GM18907 (cell line): ENCODE measurements at regions not wholly inside any gene's neighbourhood (a gene's known extent, or its start where the extent isn't known, plus 50 kb on each side); places are given as distances from the start of the nearest gene placed in this dataset.
"Not testable (repeated sequence)": the region's sequence is repeated elsewhere in the genome, so short reads cannot be mapped to it uniquely, and the experiment has no call there.

Experiments
- ATAC-seq: cut with Tn5 transposase; IDR thresholded peaks from one replicate; pipeline ENCODE4 v1.9.1; 2021; ENCODE audit warnings: mild to moderate bottlenecking, moderate library complexity; ENCODE audit not compliant: unreplicated experiment

GRCh38 chr22:22818861-22819855, 68.5 kb upstream of the IGLL5 start:
- ATAC-seq = no peak

DNA sequence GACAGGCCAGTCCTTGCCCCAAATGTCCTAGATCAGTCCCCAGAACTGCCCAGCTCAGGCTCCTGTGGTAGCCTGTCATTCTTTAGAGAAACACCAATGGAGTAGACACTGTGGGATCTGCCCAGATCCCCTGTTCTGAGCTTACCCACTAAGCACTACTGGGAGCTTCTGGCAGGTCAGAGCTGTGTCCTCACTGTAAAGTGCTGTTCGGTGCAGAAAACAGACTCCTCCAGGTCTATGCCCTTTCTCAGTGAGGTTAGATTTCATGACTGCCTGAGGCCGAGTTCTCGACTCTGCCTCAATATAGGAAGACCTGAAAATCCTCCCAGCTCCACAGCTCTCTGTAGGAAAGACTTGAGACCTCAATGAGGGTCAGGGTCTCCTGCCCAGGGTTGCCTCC, 67.5 kb upstream of the IGLL5 start:
- no peak for ATAC-seq

GRCh38 chr22:22820626-22821025, 67.0 kb upstream of the IGLL5 start:
- no peak for ATAC-seq

- no peak for ATAC-seq
Observed at GRCh38 chr22:22821340-22821739, 66.3 kb upstream of the IGLL5 start.

DNA sequence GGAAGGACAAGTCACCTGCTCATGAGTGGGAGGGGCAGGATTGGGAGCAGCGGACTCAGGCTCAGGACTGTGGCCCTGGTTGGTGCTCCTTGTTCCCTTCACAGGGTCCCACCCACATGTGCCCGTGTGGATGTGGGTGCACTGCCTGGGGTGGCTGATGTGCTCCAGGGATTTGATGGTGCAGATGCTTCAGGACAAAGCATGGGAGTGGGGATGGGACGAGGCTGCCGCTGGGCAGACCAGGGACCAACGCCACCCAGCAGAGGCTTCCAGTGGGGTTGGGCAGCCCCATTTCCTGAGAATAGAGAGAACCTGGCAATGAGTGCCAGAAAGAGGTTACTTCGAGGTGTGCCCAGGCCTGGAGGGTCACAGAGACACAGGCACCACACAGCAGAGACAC, 65.5 kb upstream of the IGLL5 start:
- ATAC-seq = no peak

DNA sequence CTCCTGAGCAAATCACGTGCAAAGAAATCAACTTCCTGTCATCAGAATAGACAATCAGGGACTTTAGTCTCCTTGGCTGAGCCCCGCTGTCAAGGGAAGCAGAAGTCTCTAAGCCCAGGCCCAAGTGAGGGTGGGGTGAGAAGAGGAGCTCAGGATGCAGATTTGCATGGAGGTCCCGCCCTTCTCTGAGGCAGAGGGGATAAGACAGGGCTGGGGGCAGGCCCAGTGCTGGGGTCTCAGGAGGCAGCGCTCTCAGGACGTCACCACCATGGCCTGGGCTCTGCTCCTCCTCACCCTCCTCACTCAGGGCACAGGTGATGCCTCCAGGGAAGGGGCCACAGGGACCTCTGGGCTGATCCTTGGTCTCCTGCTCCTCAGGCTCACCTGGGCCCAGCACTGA, 65.1 kb upstream of the IGLL5 start:
- not testable (repeated sequence) for ATAC-seq

GRCh38 chr22:22823131-22823810, 64.3 kb upstream of the IGLL5 start:
- no peak for ATAC-seq

- no peak for ATAC-seq
Observed at GRCh38 chr22:22824340-22825212, 63.0 kb upstream of the IGLL5 start.

DNA sequence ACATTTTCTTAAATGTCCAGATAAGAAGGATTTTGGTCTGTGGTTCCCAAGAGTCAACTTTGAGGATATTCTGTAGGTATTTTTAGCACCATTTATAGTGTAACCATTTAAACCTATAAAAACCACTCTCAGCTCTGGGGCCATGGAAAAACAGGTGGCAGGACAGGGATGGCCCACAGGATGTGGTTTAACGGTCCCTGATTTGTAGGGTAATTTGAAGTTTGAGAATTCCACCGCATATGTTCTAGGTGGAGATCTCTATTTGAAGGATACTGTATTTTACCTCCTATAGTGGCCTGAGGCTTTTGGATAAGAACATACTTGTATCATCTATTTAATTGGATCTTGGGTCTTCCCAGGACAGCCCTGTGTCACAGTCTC, 62.4 kb upstream of the IGLL5 start:
- no peak for ATAC-seq

- ATAC-seq = no peak
Observed at GRCh38 chr22:22827187-22827939, 60.3 kb upstream of the IGLL5 start.

DNA sequence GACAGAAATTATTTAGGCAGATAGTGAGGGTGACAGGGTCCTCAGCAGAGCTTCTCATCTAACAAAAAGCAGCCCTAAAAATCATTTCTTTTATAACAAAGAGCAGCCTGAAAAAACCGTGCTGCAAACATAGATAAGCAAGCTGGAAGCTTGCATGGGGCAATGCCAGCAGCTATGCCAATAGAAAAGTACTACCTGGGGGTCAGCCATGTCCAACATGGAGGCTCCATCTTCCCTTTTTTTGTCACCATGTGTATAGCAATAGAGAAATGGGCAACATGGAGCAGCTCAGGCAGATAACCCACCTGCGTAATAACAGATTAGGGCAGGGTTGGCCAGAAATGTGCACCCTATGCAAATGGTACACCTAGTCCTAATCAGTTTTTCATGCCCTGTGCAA, 57.4 kb upstream of the IGLL5 start:
- ATAC-seq = no peak

- ATAC-seq = no peak
Observed at GRCh38 chr22:22830957-22831688, 56.5 kb upstream of the IGLL5 start.

- ATAC-seq = no peak
Observed at GRCh38 chr22:22833059-22833458, 54.6 kb upstream of the IGLL5 start.

DNA sequence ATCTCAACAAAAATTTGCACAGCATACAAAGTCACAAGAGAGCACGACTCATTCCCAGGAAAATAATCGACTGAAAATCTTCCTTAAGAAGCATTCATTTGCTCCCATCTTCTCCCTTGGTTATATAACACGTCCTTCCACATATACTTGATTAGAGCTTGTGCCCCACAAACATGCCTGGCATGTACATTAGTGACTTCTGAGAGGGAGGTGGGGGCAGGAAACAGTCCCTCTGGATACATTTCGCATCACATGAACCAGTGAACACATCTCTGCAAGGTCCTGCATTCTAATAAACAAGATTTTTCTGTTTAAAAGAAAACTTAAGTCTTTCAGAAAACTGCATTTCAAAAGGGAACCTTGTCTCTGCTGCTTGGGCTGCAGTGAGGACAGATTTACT, 54.1 kb upstream of the IGLL5 start:
- ATAC-seq = no peak

DNA sequence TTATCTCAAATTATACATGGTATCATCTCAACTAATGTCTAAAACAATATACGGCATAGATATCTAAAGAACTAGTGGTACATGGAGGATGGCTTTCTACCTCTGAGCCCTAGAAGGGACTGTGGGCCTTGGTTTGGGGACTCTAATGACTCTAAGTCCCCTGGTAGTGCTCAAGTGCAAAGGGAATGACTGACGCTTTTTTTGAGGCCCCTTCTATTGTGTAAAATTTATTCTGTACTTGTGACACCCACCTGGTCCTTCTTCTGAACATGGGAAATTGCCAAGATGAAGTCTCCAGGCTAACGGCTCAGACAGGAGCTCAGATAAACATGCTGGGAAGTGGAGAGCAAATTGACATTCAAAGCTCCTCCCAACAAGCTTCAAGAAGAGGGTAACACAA, 53.4 kb upstream of the IGLL5 start:
- no peak for ATAC-seq

- ATAC-seq = no peak
Observed at GRCh38 chr22:22834783-22835182, 52.8 kb upstream of the IGLL5 start.

- no peak for ATAC-seq
Observed at GRCh38 chr22:22835242-22835641, 52.4 kb upstream of the IGLL5 start.

GRCh38 chr22:22835771-22836291, 51.8 kb upstream of the IGLL5 start:
- ATAC-seq = no peak

GRCh38 chr22:22836635-22837034, 51.0 kb upstream of the IGLL5 start:
- no peak for ATAC-seq
